RWPE2 (cell line): ENCODE measurements at regions not wholly inside any gene's neighbourhood (a gene's known extent, or its start where the extent isn't known, plus 50 kb on each side); places are given as distances from the start of the nearest gene placed in this dataset.

ENCODE experiments used
- ATAC-seq: fragments of 200-7000 bp; cut with Tn5 transposase; 3 replicates; pipeline ENCODE4 v1.9.1; 2021; ENCODE audit warnings: low read depth
- DNase-seq: peaks from one replicate; pipeline ENCODE4 v3.0.0-alpha.2; 2020; ENCODE audit warnings: low spot score
- H3K27ac ChIP-seq: fragments of 450-650 bp; 2 replicates; pipeline ENCODE4 v1.5.1; 2017; ENCODE audit warnings: mild to moderate bottlenecking; ENCODE audit not compliant: poor library complexity, severe bottlenecking
- H3K27me3 ChIP-seq: fragments of 250-450 bp; sonication (Bioruptor Pico); 2 replicates; pipeline ENCODE4 v1.5.1; 2021; ENCODE audit warnings: mild to moderate bottlenecking, moderate library complexity; ENCODE audit not compliant: insufficient read depth, poor library complexity, severe bottlenecking
- H3K36me3 ChIP-seq: fragments of 250-450 bp; sonication (Bioruptor Pico); 2 replicates; pipeline ENCODE4 v1.5.1; 2020; ENCODE audit warnings: low read depth, mild to moderate bottlenecking, moderate library complexity
- H3K4me1 ChIP-seq: fragments of 250-450 bp; sonication (Bioruptor Pico); 2 replicates; pipeline ENCODE4 v1.5.1; 2021; ENCODE audit warnings: mild to moderate bottlenecking, moderate library complexity; ENCODE audit not compliant: insufficient read depth, poor library complexity, severe bottlenecking
- H3K4me3 ChIP-seq: fragments of 250-450 bp; sonication (Bioruptor Pico); 2 replicates; pipeline ENCODE4 v1.5.1; 2021; ENCODE audit warnings: mild to moderate bottlenecking, moderate library complexity; ENCODE audit not compliant: severe bottlenecking
- H3K9me3 ChIP-seq: fragments of 250-450 bp; sonication (Bioruptor Pico); 2 replicates; pipeline ENCODE4 v1.5.1; 2021; ENCODE audit warnings: mild to moderate bottlenecking, moderate library complexity; ENCODE audit not compliant: severe bottlenecking
- CTCF ChIP-seq: fragments of 450-650 bp; IDR thresholded peaks from one replicate; pipeline ENCODE4 v1.5.1; 2017; ENCODE audit warnings: mild to moderate bottlenecking, moderate library complexity; ENCODE audit not compliant: poor library complexity, severe bottlenecking

DNA sequence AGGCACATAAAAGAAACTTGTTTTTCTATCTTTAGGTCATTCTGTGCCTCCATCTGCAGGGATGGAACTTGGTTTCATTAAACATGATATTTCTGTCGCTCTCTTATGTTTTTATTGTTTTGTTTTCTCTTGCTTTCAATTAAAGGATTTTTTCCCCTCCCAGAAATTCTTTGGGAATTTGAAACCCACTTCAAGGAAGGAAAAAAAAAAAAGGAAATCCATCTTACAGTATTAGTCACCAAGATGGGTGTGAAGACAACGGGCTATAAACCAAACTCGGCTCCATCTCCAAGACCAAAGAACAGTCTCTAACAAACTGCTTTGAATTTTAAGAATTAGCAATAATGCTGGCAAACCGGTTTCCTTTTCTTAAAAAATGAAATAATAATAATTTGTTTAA lies 244.1 kb downstream of the BCL11A start:
- Histone ChIP-seq H3K4me3 (no peak overlapping the region), H3K36me3 (no peaks in the 10 kb centered on the region), H3K9me3 (no peaks in the 10 kb centered on the region), H3K4me1 (peaks cover 4% of the 10 kb centered on the region), H3K27me3 (no peaks in the 10 kb centered on the region), H3K27ac (no peak overlapping the region)
- no peak for TF ChIP-seq CTCF
- ATAC-seq = no peak
- DNase-seq = no peak

DNA sequence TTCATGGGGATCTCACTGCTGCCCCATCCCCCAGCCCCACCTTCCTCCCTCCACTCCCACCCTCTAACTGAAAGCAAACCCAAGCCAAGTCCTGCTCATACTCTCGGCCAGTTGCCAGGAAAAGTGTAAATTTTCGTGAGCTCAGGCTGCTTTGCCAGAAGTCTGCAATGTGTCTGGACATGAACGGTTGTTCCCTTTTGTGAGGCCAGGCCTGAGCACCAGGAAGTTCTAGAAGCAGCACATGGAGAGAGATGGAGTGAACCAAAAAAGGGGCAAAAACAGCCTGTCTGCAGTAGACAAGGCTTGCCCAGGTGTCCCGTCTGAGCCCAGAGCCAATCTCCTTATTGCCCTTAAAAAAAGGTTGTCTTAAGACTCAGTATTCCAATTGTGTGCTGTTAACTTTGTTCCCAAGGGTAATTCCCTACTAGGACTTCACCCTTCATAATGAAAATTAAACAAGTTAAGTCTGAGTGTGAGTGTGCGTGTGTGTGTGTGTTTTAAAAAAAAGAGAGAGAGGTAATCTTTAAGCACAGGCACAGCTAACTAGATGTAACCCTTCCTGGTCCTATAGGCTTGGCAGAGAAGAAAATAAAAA lies 247.1 kb downstream of the BCL11A start:
- H3K9me3 ChIP-seq = no peaks in the 10 kb centered on the region
- peaks cover 4% of the 10 kb centered on the region for H3K4me1 ChIP-seq
- no peaks in the 10 kb centered on the region for H3K36me3 ChIP-seq
- TF ChIP-seq CTCF = no peak
- H3K27me3 ChIP-seq = no peaks in the 10 kb centered on the region
- H3K4me3 ChIP-seq = no peak overlapping the region
- ATAC-seq = peak; percentile 58; the same call in 2 of the 3 replicates
- H3K27ac ChIP-seq = no peak overlapping the region
- DNase-seq = no peak

- no peak for TF ChIP-seq CTCF
- Histone ChIP-seq H3K4me1 (peaks cover 4% of the 10 kb centered on the region), H3K27me3 (no peaks in the 10 kb centered on the region), H3K36me3 (no peaks in the 10 kb centered on the region), H3K9me3 (no peaks in the 10 kb centered on the region), H3K27ac (no peak overlapping the region), H3K4me3 (no peak overlapping the region)
- DNase-seq (no peak), ATAC-seq (no peak)
Measured at GRCh38 chr2:60303680-60304079, 249.8 kb downstream of the BCL11A start.

- Histone ChIP-seq H3K27ac (no peak overlapping the region), H3K4me3 (no peak overlapping the region), H3K36me3 (no peaks in the 10 kb centered on the region), H3K4me1 (peaks cover 4% of the 10 kb centered on the region), H3K27me3 (no peaks in the 10 kb centered on the region), H3K9me3 (no peaks in the 10 kb centered on the region)
- DNase-seq (no peak), ATAC-seq (no peak)
- no peak for TF ChIP-seq CTCF
Measured at GRCh38 chr2:60302377-60303126, 250.9 kb downstream of the BCL11A start.

GRCh38 chr2:60301726-60302125 lies 251.7 kb downstream of the BCL11A start:
- Histone ChIP-seq H3K4me3 (no peak overlapping the region), H3K27ac (no peak overlapping the region), H3K36me3 (no peaks in the 10 kb centered on the region), H3K27me3 (no peaks in the 10 kb centered on the region), H3K4me1 (peaks cover 4% of the 10 kb centered on the region), H3K9me3 (no peaks in the 10 kb centered on the region)
- no peak for TF ChIP-seq CTCF
- ATAC-seq (no peak), DNase-seq (no peak)
